ENCODE measurements at regions not wholly inside any gene's neighbourhood (a gene's known extent, or its start where the extent isn't known, plus 50 kb on each side); places are given as distances from the start of the nearest gene placed in this dataset.

DNA sequence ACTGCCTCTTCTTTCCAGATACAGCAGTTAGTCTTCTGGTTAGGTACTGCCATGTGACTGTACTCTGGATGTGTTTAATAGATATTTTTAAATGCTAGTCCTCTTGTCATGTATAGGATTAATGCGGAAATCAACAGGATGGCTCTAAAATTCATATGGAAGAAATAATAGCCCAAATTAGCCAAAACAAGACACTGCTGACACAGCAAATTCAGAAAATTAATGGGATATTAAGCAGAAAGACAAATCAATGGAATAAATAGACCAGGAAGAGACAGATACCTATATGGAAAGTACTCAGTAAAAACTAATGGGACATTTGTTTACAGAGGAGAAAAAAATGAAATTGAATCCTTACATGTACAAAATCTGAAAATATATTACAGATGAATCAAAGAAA, 679.3 kb upstream of the PCDH20 start:
- TF ChIP-seq, protein P1, sequence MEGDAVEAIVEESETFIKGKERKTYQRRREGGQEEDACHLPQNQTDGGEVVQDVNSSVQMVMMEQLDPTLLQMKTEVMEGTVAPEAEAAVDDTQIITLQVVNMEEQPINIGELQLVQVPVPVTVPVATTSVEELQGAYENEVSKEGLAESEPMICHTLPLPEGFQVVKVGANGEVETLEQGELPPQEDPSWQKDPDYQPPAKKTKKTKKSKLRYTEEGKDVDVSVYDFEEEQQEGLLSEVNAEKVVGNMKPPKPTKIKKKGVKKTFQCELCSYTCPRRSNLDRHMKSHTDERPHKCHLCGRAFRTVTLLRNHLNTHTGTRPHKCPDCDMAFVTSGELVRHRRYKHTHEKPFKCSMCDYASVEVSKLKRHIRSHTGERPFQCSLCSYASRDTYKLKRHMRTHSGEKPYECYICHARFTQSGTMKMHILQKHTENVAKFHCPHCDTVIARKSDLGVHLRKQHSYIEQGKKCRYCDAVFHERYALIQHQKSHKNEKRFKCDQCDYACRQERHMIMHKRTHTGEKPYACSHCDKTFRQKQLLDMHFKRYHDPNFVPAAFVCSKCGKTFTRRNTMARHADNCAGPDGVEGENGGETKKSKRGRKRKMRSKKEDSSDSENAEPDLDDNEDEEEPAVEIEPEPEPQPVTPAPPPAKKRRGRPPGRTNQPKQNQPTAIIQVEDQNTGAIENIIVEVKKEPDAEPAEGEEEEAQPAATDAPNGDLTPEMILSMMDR (IDR thresholded peaks at IDR 0.05; ENCODE audit: insufficient read depth, low read depth, low read length): no peak
- no peak for TF ChIP-seq EZH2 (IDR thresholded peaks at IDR 0.05; ENCODE audit: insufficient read depth, low read length)

Measured in astrocyte (in vitro differentiated cells and primary cell).